IPS-20b (cell line): ENCODE measurements at regions not wholly inside any gene's neighbourhood (a gene's known extent, or its start where the extent isn't known, plus 50 kb on each side); places are given as distances from the start of the nearest gene placed in this dataset.

Experiments
- H3K27ac ChIP-seq: one replicate; pipeline ENCODE4 v1.5.1; 2013; ENCODE audit warnings: low read length
- H3K27me3 ChIP-seq: 2 replicates; pipeline ENCODE4 v1.6.1; 2013; ENCODE audit warnings: mild to moderate bottlenecking, low read length, inconsistent platforms; ENCODE audit not compliant: insufficient read depth
- H3K36me3 ChIP-seq: 2 replicates; pipeline ENCODE4 v1.6.1; 2013; ENCODE audit warnings: low read depth, mild to moderate bottlenecking, inconsistent platforms, low read length, moderate library complexity; ENCODE audit not compliant: insufficient read depth
- H3K4me1 ChIP-seq: 2 replicates; pipeline ENCODE4 v1.6.1; 2013; ENCODE audit warnings: mild to moderate bottlenecking, control low read depth, inconsistent platforms, low read length, moderate library complexity; ENCODE audit not compliant: insufficient read depth
- H3K4me3 ChIP-seq: 2 replicates; pipeline ENCODE4 v1.5.1; 2013; ENCODE audit warnings: mild to moderate bottlenecking, low read length, inconsistent platforms
- H3K9ac ChIP-seq: 2 replicates; pipeline ENCODE4 v1.6.1; 2013; ENCODE audit warnings: low read depth, mild to moderate bottlenecking, inconsistent platforms, low read length, moderate library complexity
- H3K9me3 ChIP-seq: 2 replicates; pipeline ENCODE4 v1.6.1; 2013; ENCODE audit warnings: mild to moderate bottlenecking, low read depth, low read length, inconsistent platforms; ENCODE audit not compliant: insufficient read depth

DNA sequence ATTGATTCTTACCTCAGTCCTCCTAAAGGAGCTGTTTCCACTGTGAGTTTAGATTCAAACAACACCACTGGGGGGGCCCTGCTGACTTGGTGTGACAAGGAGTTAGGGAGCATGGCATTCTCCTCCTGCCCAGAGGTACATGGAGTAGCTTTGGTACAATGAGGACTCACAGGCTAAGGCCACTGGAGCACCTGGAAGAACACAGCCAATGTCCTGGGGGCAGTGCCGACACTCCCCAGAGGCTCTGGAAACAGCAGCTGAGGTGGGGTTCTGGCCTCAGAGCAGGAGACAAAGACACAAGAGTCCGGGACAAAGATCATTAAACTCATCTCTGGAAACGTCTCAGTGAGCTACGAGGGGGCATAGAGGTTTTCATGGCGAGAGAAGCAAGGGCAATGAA lies 69.7 kb upstream of the POMGNT2 start:
- Histone ChIP-seq H3K36me3 (no peaks in the 10 kb centered on the region), H3K4me1 (no peaks in the 10 kb centered on the region), H3K27ac (no peak overlapping the region), H3K9me3 (peaks cover 3% of the 10 kb centered on the region; the same call in 1 of the 2 replicates), H3K9ac (no peak overlapping the region), H3K4me3 (no peak overlapping the region), H3K27me3 (no peaks in the 10 kb centered on the region)

DNA sequence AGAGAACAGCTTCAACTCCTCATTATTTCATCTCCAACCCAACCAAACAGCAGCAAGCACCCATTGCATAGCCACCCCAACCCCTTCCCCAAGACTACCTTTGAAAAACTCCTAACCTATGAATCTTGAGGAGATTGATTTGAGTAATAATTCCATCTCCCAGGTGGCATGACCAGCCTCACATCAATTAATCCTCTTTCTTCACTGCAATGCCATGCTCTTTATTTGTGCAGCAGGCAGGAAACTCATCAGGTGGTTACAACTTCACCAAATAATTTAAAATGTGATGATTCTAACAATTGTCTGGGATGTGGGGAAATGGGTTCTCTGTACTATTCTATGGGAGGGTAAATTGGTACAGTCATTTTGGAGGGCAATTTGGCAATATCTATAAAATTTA lies 68.1 kb upstream of the POMGNT2 start:
- Histone ChIP-seq H3K4me1 (no peaks in the 10 kb centered on the region), H3K27ac (no peak overlapping the region), H3K4me3 (no peak overlapping the region), H3K9ac (no peak overlapping the region), H3K9me3 (peaks cover 3% of the 10 kb centered on the region; the same call in 1 of the 2 replicates), H3K36me3 (no peaks in the 10 kb centered on the region), H3K27me3 (no peaks in the 10 kb centered on the region)

DNA sequence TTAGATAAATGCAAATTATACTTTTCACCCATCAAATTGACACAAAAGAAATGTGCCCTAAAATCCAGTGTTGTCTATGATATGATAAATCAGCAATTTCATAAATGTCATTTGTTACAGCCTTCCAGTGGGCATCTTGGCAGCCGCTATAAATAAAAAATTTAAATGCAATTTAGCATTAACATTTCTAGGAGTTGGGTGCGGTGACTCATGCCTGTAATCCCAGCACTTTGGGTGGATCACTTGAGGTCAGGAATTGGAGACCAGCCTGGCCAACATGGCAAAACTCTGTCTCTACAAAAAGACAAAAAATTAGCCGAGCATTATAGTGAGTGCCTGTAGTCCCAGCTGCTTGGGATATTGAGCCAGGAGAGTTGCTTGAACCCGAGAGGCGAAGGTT lies 65.9 kb upstream of the POMGNT2 start:
- Histone ChIP-seq H3K4me1 (no peaks in the 10 kb centered on the region), H3K27me3 (no peaks in the 10 kb centered on the region), H3K36me3 (no peaks in the 10 kb centered on the region), H3K9me3 (peaks cover 3% of the 10 kb centered on the region; the same call in 1 of the 2 replicates), H3K27ac (no peak overlapping the region), H3K9ac (no peak overlapping the region), H3K4me3 (no peak overlapping the region)

DNA sequence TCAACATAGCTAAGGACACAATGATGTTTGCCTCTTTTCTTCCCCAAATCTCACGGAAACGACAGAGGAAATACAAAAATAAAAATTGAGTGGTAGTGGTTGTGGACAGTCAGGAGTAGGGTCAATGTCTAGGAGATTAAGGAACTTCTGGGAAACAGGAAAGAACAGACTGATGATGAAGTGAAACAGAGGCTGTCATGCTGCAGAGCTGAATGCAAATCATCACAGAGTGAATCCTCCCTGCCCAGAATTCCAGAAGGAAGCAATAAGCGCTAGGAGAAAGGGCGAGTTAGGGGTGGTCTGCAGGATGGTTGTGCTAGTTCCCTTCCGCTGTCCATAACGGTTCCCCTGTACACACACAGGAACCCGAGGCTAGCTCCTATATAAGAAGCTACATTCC lies 64.7 kb upstream of the POMGNT2 start:
- H3K4me3 ChIP-seq: no peak overlapping the region
- H3K36me3 ChIP-seq: no peaks in the 10 kb centered on the region
- H3K27ac ChIP-seq: no peak overlapping the region
- H3K27me3 ChIP-seq: no peaks in the 10 kb centered on the region
- H3K4me1 ChIP-seq: no peaks in the 10 kb centered on the region
- H3K9me3 ChIP-seq: peaks cover 3% of the 10 kb centered on the region; the same call in 1 of the 2 replicates
- H3K9ac ChIP-seq: no peak overlapping the region

DNA sequence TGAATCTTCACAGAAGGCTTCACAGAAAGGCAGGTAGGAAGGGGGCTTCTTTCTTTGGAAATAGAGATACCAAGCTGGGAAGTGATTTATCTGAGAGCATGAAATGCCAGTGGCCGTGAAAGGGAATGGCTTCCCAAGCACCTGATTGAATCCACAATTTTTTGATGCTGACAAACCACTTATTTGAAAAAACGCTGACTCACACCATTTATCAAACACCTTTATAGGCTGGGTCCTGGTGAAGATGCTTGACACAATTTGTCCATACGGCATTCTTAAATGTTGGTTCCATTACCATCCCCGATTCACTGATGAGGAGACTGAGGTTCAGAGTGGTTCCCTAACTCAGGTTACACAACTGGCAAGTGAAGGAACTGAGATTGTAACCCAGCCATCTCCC lies 64.1 kb upstream of the POMGNT2 start:
- H3K36me3 ChIP-seq: no peaks in the 10 kb centered on the region
- H3K9me3 ChIP-seq: peaks cover 3% of the 10 kb centered on the region; the same call in 1 of the 2 replicates
- H3K4me1 ChIP-seq: no peaks in the 10 kb centered on the region
- H3K27ac ChIP-seq: no peak overlapping the region
- no peak overlapping the region for H3K4me3 ChIP-seq
- H3K27me3 ChIP-seq: no peaks in the 10 kb centered on the region
- H3K9ac ChIP-seq: no peak overlapping the region

DNA sequence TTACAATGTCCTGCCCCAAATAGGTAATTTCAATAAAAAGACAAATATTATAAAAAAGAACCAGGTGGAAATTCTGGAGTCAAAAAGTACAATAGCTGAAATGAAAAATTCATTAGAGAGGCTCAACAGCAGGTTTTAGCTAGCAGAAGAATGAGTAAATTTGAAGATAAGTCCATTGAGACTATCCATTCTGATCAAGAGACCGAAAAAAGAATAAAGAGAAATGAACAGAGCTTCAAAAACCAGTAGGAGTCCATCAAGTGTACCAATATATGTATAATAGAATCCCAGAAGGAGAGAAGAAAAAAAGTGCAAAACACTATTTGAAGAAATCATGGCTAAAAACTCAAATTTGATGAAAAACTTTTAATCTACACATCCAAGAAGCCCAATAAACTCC lies 60.5 kb upstream of the POMGNT2 start:
- H3K9me3 ChIP-seq: no peaks in the 10 kb centered on the region
- no peak overlapping the region for H3K4me3 ChIP-seq
- H3K9ac ChIP-seq: no peak overlapping the region
- no peaks in the 10 kb centered on the region; the same call in 1 of the 2 replicates for H3K4me1 ChIP-seq
- no peak overlapping the region for H3K27ac ChIP-seq
- no peaks in the 10 kb centered on the region for H3K27me3 ChIP-seq
- H3K36me3 ChIP-seq: no peaks in the 10 kb centered on the region

DNA sequence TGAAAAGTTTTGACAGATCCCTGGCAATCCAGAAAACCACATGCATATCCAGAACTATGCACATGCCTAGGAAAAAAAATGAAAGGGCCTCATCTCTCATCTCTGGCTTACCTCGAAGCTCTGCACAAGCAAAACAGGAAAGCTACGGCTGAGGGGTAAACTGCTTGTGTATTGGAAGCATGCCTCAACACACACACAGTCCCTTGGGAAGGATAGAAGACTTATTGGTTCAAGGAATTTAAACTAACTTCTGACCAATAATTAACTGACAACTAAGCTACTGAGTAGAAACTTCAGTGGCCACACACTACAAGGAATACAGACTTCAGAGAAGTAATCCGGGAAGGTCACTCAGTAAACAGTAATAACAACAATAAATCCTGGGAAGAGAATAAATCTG lies 59.9 kb upstream of the POMGNT2 start:
- H3K4me1 ChIP-seq: no peaks in the 10 kb centered on the region; the same call in 1 of the 2 replicates
- H3K27ac ChIP-seq: no peak overlapping the region
- H3K36me3 ChIP-seq: no peaks in the 10 kb centered on the region
- H3K9me3 ChIP-seq: no peaks in the 10 kb centered on the region
- no peak overlapping the region for H3K9ac ChIP-seq
- no peaks in the 10 kb centered on the region for H3K27me3 ChIP-seq
- no peak overlapping the region for H3K4me3 ChIP-seq

DNA sequence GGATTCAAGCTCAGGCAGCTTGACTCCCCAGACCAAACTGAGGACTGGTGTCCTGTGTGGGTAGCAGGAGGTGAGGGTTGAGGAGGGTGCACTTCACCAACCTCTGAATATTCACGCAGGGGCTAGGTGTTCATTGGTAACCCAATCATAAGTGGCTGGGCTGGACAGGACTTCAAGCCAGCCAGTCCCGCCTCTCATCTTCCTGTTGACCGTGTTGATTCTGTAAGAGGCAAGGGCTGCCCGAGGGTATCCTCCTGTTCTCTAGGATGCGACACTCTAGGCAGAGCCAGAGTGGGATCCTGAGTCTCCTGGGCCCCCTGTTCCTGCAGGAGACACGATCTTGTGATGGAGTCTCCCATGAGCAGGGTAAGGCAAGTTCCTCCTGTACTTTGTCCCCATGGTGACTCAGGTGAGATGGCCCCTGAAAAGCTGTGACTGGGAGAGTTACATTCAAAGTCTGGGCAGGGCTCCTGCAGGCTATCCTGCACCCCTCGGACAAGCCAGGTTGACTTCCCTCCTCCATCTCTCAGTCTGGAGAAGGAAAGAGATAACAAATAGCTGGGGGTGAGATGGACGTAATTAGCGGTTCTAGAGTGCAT lies 58.1 kb upstream of the POMGNT2 start:
- Histone ChIP-seq H3K9ac (no peak overlapping the region), H3K36me3 (no peaks in the 10 kb centered on the region), H3K4me1 (no peaks in the 10 kb centered on the region; the same call in 1 of the 2 replicates), H3K9me3 (no peaks in the 10 kb centered on the region), H3K27ac (no peak overlapping the region), H3K4me3 (no peak overlapping the region), H3K27me3 (no peaks in the 10 kb centered on the region)

DNA sequence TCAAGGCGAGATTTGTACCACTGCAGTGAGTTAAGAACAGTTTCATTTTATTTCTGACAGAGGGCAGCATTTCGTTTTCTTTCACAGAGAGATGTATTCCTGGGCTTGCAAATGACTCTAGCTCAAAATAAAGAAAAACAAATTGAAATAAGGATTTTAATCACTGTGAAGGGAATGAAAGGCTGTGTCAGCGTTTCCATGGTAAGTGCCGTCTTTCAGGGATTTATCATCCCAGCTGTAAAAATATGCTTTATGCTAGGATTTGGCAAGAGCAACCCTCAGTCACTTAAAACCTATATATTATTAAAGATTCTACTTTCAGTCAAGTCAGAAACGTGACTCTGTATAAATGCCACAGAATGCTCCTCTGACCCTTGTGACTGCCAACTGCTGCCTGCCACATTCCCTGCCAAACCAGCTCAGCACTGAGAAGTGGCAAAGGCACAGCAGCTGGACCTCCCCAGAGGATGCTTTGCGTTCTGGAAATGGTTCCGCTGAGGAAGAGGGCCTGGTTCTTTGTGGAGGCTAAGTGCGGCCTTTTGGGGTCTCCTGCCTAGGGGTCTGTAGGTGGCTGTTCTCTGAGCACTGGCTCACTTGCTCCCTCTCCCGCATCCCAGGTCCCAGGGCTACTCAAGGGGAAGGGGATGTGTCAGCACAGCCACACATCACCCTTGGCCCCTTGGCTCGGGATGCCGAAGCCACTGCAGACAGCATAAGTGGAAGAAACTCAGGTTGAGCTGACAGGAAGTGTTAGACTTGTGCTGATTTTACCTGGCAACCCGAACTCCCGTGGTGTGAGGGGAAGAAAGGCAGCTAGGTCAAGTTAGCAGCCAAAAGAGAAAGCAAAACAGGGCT lies 56.6 kb upstream of the POMGNT2 start:
- Histone ChIP-seq H3K36me3 (no peaks in the 10 kb centered on the region), H3K9ac (peak overlapping the region; percentile 25; the same call in 1 of the 2 replicates), H3K4me3 (no peak overlapping the region), H3K27ac (no peak overlapping the region), H3K9me3 (no peaks in the 10 kb centered on the region), H3K4me1 (no peaks in the 10 kb centered on the region; the same call in 1 of the 2 replicates), H3K27me3 (no peaks in the 10 kb centered on the region)

DNA sequence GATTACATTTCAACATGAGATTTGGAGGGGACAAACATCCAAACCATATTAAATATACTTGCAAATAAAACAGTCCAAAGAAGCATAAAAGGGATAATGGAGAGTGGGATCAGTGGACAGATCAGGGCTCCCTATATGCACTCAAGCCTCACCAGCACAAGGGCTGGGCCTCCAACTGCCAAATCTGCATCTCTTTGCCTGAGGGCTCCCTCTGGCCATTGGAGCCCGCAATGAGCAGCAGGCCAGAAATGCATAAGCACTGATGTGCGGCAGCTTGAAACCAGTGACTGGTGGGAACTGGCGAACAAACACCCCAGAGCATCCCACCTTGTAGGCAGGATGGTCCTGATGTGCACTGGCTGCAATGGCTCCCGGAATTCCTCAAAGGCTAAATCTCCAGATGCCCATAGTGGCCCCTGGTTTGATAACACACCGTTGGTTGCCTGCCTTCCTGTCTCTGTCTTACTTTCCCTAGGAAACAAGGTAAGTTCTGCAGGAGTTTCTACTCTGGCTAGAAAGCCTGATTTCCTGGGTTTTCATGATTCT lies 55.9 kb upstream of the POMGNT2 start:
- Histone ChIP-seq H3K27ac (no peak overlapping the region), H3K27me3 (no peaks in the 10 kb centered on the region), H3K36me3 (no peaks in the 10 kb centered on the region), H3K4me1 (no peaks in the 10 kb centered on the region; the same call in 1 of the 2 replicates), H3K9me3 (no peaks in the 10 kb centered on the region), H3K9ac (no peak overlapping the region), H3K4me3 (no peak overlapping the region)

DNA sequence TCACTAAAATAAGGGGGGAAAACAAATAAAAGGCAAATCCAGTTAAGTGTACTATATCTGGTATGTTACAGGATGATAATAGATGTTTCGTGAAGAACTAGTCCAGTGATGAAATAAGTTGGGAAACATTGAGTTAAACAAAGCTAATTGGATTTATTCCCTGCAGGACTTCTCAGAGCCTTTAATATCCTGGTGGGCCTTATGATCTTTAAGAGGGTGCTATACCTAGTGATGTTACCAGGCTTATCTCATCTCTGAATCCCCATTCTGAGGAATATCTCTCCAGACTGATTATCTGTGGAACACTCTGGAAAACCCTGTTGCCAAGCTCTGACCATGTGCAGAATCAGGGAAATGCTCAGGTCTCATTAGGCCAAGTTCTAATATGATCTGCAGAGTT lies 54.8 kb upstream of the POMGNT2 start:
- H3K4me1 ChIP-seq: no peaks in the 10 kb centered on the region; the same call in 1 of the 2 replicates
- no peak overlapping the region for H3K9ac ChIP-seq
- H3K9me3 ChIP-seq: no peaks in the 10 kb centered on the region
- no peak overlapping the region for H3K4me3 ChIP-seq
- no peak overlapping the region for H3K27ac ChIP-seq
- no peaks in the 10 kb centered on the region for H3K27me3 ChIP-seq
- no peaks in the 10 kb centered on the region for H3K36me3 ChIP-seq

DNA sequence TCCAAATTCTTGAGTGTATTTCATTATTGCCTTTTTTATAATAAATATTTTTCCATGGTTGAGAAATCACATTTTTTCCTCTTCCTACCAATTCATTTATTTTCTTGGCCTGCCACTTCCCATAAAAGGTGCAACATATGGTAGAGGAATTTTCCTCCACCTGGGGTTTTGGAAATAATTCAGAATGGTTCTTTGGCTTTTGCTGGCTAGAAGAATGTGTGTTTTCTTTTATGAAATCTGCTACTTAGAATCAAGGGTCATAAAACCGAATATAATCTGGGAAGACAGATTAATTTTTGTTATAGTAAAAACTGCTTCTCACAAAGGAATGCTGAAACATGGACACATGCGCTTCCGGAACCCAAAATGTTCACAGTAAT lies 54.0 kb upstream of the POMGNT2 start:
- Histone ChIP-seq H3K4me3 (no peak overlapping the region), H3K9ac (no peak overlapping the region), H3K27me3 (peaks cover 5% of the 10 kb centered on the region; the same call in 1 of the 2 replicates), H3K9me3 (no peaks in the 10 kb centered on the region), H3K36me3 (no peaks in the 10 kb centered on the region), H3K27ac (no peak overlapping the region), H3K4me1 (no peaks in the 10 kb centered on the region; the same call in 1 of the 2 replicates)
